GM06990 (cell line): ENCODE measurements at regions not wholly inside any gene's neighbourhood (a gene's known extent, or its start where the extent isn't known, plus 50 kb on each side); places are given as distances from the start of the nearest gene placed in this dataset.

Source experiments
- DNase-seq: peaks from one replicate; pipeline ENCODE4 v3.0.0-alpha.2; 2011; ENCODE audit not compliant: insufficient read length; ENCODE audit errors: extremely low read depth
- H3K27me3 ChIP-seq: replicated peaks from 2 replicates; pipeline ENCODE4 v1.6.0; 2011; ENCODE audit warnings: low read length; ENCODE audit not compliant: control insufficient read depth, insufficient read depth
- H3K36me3 ChIP-seq: 2 replicates; pipeline ENCODE4 v1.5.1; 2011; ENCODE audit warnings: low read length; ENCODE audit not compliant: control insufficient read depth, insufficient read depth
- H3K4me3 ChIP-seq: replicated peaks from 2 replicates; pipeline ENCODE4 v1.5.1; 2011; ENCODE audit warnings: low read depth, mild to moderate bottlenecking, control low read depth, low read length
- CTCF ChIP-seq: IDR thresholded peaks from 2 replicates; pipeline ENCODE4 v1.5.1; 2011; ENCODE audit warnings: low read length, control low read depth, mild to moderate bottlenecking, inconsistent platforms; ENCODE audit not compliant: insufficient read depth, poor library complexity, severe bottlenecking

GRCh38 chr2:238967031-238967977, 119.4 kb downstream of the TWIST2 start:
- Histone ChIP-seq H3K4me3 (no peak overlapping the region), H3K36me3 (no peaks in the 10 kb centered on the region), H3K27me3 (no peaks in the 10 kb centered on the region)
- DNase-seq, result no peak
- no peak for TF ChIP-seq CTCF

GRCh38 chr2:238967978-238968360, 120.1 kb downstream of the TWIST2 start:
- TF ChIP-seq CTCF, result no peak
- Histone ChIP-seq H3K36me3 (no peaks in the 10 kb centered on the region), H3K27me3 (no peaks in the 10 kb centered on the region), H3K4me3 (no peak overlapping the region)
- DNase-seq, result no peak

GRCh38 chr2:238968616-238969384, 120.9 kb downstream of the TWIST2 start:
- Histone ChIP-seq H3K4me3 (no peak overlapping the region), H3K36me3 (no peaks in the 10 kb centered on the region), H3K27me3 (no peaks in the 10 kb centered on the region)
- DNase-seq, result no peak
- no peak for TF ChIP-seq CTCF

- Histone ChIP-seq H3K4me3 (no peak overlapping the region), H3K27me3 (no peaks in the 10 kb centered on the region), H3K36me3 (no peaks in the 10 kb centered on the region)
- no peak for TF ChIP-seq CTCF
- DNase-seq, result no peak
These were observed 122.0 kb downstream of the TWIST2 start for GRCh38 chr2:238969857-238970256.

- no peak overlapping the region for H3K4me3 ChIP-seq
- peak; percentile 99 for TF ChIP-seq CTCF
- DNase-seq, result no peak
- H3K36me3 ChIP-seq, result no peaks in the 10 kb centered on the region
- H3K27me3 ChIP-seq, result no peaks in the 10 kb centered on the region
These were observed 122.7 kb downstream of the TWIST2 start for GRCh38 chr2:238970553-238971081.
